ENCODE measurements at regions not wholly inside any gene's neighbourhood (a gene's known extent, or its start where the extent isn't known, plus 50 kb on each side); places are given as distances from the start of the nearest gene placed in this dataset.

DNA sequence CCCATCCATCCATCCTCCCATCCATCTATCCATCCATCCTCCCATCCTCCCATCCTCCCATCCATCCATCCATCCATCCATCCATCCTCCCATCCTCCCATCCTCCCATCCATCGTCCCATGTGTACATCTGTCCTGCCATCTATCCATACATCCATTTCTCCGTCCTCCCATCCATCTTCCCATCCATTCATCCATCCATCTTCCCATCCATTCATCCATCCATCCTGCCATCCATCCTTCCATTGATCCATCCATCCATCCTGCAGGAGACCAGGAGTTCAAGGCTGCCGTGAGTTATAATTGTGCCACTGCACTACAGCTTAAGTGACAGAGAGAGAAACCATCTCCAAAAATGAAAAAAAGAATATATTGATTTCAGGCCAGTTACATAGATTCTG is 356.5 kb downstream of the CDH26 start:
- ATAC-seq (no peak), DNase-seq (no peak)
- no peak for TF ChIP-seq CTCF (IDR thresholded peaks at IDR 0.05)
- H3K9me3 ChIP-seq = no peaks in the 10 kb centered on the region
- H3K4me1 ChIP-seq (ENCODE audit: low read depth) = no peaks in the 10 kb centered on the region
- H3K4me3 ChIP-seq = no peak overlapping the region
- intact Hi-C loops (cut with DNase I, micrococcal nuclease) = no loop called here
- H3K36me3 ChIP-seq (ENCODE audit: low read depth) = no peaks in the 10 kb centered on the region

DNA sequence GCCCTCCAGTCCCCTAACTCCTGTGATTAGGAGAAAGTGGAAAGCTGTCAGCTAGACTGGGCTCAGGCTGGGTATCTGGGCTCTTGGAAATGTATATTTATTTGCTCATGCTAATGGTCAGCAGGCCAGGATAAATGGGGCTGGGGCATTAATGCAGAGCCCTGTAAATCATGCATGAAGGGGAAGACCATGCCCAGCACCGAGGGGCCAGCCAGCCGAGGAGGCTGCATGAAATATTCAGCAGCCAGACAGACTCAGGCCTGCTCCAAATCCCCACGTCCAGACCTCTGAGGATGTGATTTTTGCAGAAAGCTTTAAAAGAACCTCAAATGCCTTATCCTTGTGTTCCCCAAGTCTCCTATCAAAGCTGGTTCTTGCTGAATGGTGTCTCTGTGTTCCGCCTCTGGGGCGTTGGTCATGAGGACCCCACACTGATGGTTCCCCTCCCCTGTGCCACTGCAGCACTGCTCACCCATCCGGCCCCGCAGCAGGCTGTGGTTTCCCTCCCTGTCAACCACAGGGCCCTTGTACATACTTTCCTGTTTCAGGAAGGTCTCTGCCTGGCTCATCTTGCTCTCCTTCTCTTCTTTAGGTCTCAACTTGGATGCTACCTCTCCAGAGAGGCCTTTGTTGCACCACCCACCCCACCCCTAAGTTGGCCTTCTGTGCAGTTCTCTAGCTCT is 358.4 kb downstream of the CDH26 start:
- Histone ChIP-seq H3K36me3 (ENCODE audit: low read depth) (no peaks in the 10 kb centered on the region), H3K4me3 (no peak overlapping the region), H3K9me3 (no peaks in the 10 kb centered on the region), H3K4me1 (ENCODE audit: low read depth) (no peaks in the 10 kb centered on the region)
- no peak for ATAC-seq
- intact Hi-C loops (cut with DNase I, micrococcal nuclease) = no loop called here
- DNase-seq = no peak
- no peak for TF ChIP-seq CTCF (IDR thresholded peaks at IDR 0.05)

- no peaks in the 10 kb centered on the region for H3K36me3 ChIP-seq (ENCODE audit: low read depth)
- DNase-seq = no peak
- no peak for TF ChIP-seq CTCF (IDR thresholded peaks at IDR 0.05)
- H3K4me1 ChIP-seq (ENCODE audit: low read depth) = no peaks in the 10 kb centered on the region
- intact Hi-C loops (cut with DNase I, micrococcal nuclease) = no loop called here
- no peak overlapping the region for H3K4me3 ChIP-seq
- no peaks in the 10 kb centered on the region for H3K9me3 ChIP-seq
- no peak for ATAC-seq
Measured at GRCh38 chr20:60317401-60317800, 359.2 kb downstream of the CDH26 start.

GRCh38 chr20:60321601-60322000 is 363.4 kb downstream of the CDH26 start:
- ATAC-seq (no peak), DNase-seq (no peak)
- Histone ChIP-seq H3K36me3 (ENCODE audit: low read depth) (no peaks in the 10 kb centered on the region), H3K4me1 (ENCODE audit: low read depth) (no peaks in the 10 kb centered on the region), H3K4me3 (no peak overlapping the region), H3K9me3 (no peaks in the 10 kb centered on the region)
- intact Hi-C loops (cut with DNase I, micrococcal nuclease) = no loop called here
- no peak for TF ChIP-seq CTCF (IDR thresholded peaks at IDR 0.05)

GRCh38 chr20:60326821-60327220 is 368.6 kb downstream of the CDH26 start:
- ATAC-seq = no peak
- TF ChIP-seq CTCF (IDR thresholded peaks at IDR 0.05) = no peak
- no peaks in the 10 kb centered on the region for H3K4me1 ChIP-seq (ENCODE audit: low read depth)
- DNase-seq = no peak
- H3K36me3 ChIP-seq (ENCODE audit: low read depth) = no peaks in the 10 kb centered on the region
- intact Hi-C loops (cut with DNase I, micrococcal nuclease) = no loop called here
- no peaks in the 10 kb centered on the region for H3K9me3 ChIP-seq
- no peak overlapping the region for H3K4me3 ChIP-seq
